ENCODE measurements at regions not wholly inside any gene's neighbourhood (a gene's known extent, or its start where the extent isn't known, plus 50 kb on each side); places are given as distances from the start of the nearest gene placed in this dataset.
"Not testable (repeated sequence)": the region's sequence is repeated elsewhere in the genome, so short reads cannot be mapped to it uniquely, and the experiment has no call there.

GRCh38 chr9:41043433-41043832 lies 85.0 kb downstream of the FOXD4L6 start:
- no CpG with 5 or more reads among the region's 1 CpG for WGBS, 5 donors
- H3K4me3 ChIP-seq; intact Hi-C loops (cut with DNase I; ENCODE audit: low total_unique reads); H3K27ac ChIP-seq; H3K36me3 ChIP-seq; H3K9me3 ChIP-seq; H3K27me3 ChIP-seq (replicated peaks in 1 of 7); DNase-seq; H3K4me1 ChIP-seq: not testable (repeated sequence)

GRCh38 chr9:41042111-41042510 lies 86.4 kb downstream of the FOXD4L6 start:
- intact Hi-C loops (cut with DNase I; ENCODE audit: low total_unique reads); H3K27me3 ChIP-seq (replicated peaks in 1 of 7); H3K9me3 ChIP-seq; DNase-seq; H3K4me1 ChIP-seq; H3K4me3 ChIP-seq; H3K27ac ChIP-seq: not testable (repeated sequence)
- peaks cover 0 to 19% (median 0%) of the 10 kb centered on the region in 6 donors for H3K36me3 ChIP-seq
- 51 to 74% (median 74%) methylated on average over 4 of the region's 4 CpGs for WGBS, 5 donors

GRCh38 chr9:41040705-41041342 lies 87.7 kb downstream of the FOXD4L6 start:
- intact Hi-C loops (cut with DNase I; ENCODE audit: low total_unique reads); DNase-seq: not testable (repeated sequence)

GRCh38 chr9:41035276-41035675 lies 93.2 kb downstream of the FOXD4L6 start:
- H3K27me3 ChIP-seq (replicated peaks in 1 of 7); H3K4me1 ChIP-seq; H3K4me3 ChIP-seq; DNase-seq; H3K27ac ChIP-seq; intact Hi-C loops (cut with DNase I; ENCODE audit: low total_unique reads); H3K9me3 ChIP-seq: not testable (repeated sequence)
- peaks cover 0 to 38% (median 2%) of the 10 kb centered on the region in 6 donors for H3K36me3 ChIP-seq
- WGBS, 5 donors = 85 to 100% (median 86%) methylated on average over 1 of the region's 1 CpG

More at GRCh38 chr9:41040705-41041342, 87.7 kb downstream of the FOXD4L6 start:
- not testable (repeated sequence) for H3K9me3 ChIP-seq; H3K4me3 ChIP-seq; H3K27me3 ChIP-seq (replicated peaks in 1 of 7); H3K4me1 ChIP-seq; H3K27ac ChIP-seq
- H3K36me3 ChIP-seq = peaks cover 0 to 19% (median 0%) of the 10 kb centered on the region in 6 donors

- H3K4me1 ChIP-seq; H3K9me3 ChIP-seq; DNase-seq; intact Hi-C loops (cut with DNase I; ENCODE audit: low total_unique reads); H3K4me3 ChIP-seq; H3K27me3 ChIP-seq (replicated peaks in 1 of 7); H3K27ac ChIP-seq: not testable (repeated sequence)
- H3K36me3 ChIP-seq = peaks cover 0 to 41% (median 2%) of the 10 kb centered on the region in 6 donors
- 65 to 100% (median 92%) methylated on average over 1 of the region's 1 CpG for WGBS, 5 donors
Measured at GRCh38 chr9:41034699-41035197, 93.7 kb downstream of the FOXD4L6 start.

GRCh38 chr9:41033877-41034276 lies 94.6 kb downstream of the FOXD4L6 start:
- H3K27ac ChIP-seq; H3K9me3 ChIP-seq; intact Hi-C loops (cut with DNase I; ENCODE audit: low total_unique reads); H3K4me3 ChIP-seq; DNase-seq; H3K4me1 ChIP-seq; H3K27me3 ChIP-seq (replicated peaks in 1 of 7): not testable (repeated sequence)
- H3K36me3 ChIP-seq = peaks cover 0 to 35% (median 2%) of the 10 kb centered on the region in 6 donors
- WGBS, 5 donors = 86 to 94% (median 91%) methylated on average over 4 of the region's 4 CpGs

- WGBS, 5 donors = 82 to 89% (median 87%) methylated on average over 3 of the region's 3 CpGs
- H3K27me3 ChIP-seq (replicated peaks in 1 of 7); H3K4me3 ChIP-seq; H3K9me3 ChIP-seq; H3K27ac ChIP-seq; H3K4me1 ChIP-seq; intact Hi-C loops (cut with DNase I; ENCODE audit: low total_unique reads); DNase-seq: not testable (repeated sequence)
- H3K36me3 ChIP-seq = peaks cover 0 to 36% (median 2%) of the 10 kb centered on the region in 6 donors
Measured at GRCh38 chr9:41033360-41033759, 95.1 kb downstream of the FOXD4L6 start.

GRCh38 chr9:41026912-41027676 lies 101.4 kb downstream of the FOXD4L6 start:
- H3K4me3 ChIP-seq; H3K9me3 ChIP-seq; H3K4me1 ChIP-seq; DNase-seq; H3K27me3 ChIP-seq (replicated peaks in 1 of 7); intact Hi-C loops (cut with DNase I; ENCODE audit: low total_unique reads); H3K27ac ChIP-seq: not testable (repeated sequence)
- peaks cover 0 to 21% (median 0%) of the 10 kb centered on the region in 6 donors for H3K36me3 ChIP-seq
- WGBS, 5 donors = 86 to 92% (median 91%) methylated on average over 6 of the region's 6 CpGs

GRCh38 chr9:41022365-41022764 lies 106.1 kb downstream of the FOXD4L6 start:
- H3K4me1 ChIP-seq; intact Hi-C loops (cut with DNase I; ENCODE audit: low total_unique reads); H3K27ac ChIP-seq; H3K27me3 ChIP-seq (replicated peaks in 1 of 7); H3K9me3 ChIP-seq; H3K4me3 ChIP-seq; DNase-seq: not testable (repeated sequence)
- peaks cover 0 to 27% (median 0%) of the 10 kb centered on the region in 6 donors for H3K36me3 ChIP-seq
- 88 to 98% (median 95%) methylated on average over 1 to 4 of the region's 4 CpGs for WGBS, 5 donors

- H3K4me3 ChIP-seq; intact Hi-C loops (cut with DNase I; ENCODE audit: low total_unique reads); H3K27me3 ChIP-seq (replicated peaks in 1 of 7); DNase-seq; H3K27ac ChIP-seq; H3K4me1 ChIP-seq; H3K9me3 ChIP-seq: not testable (repeated sequence)
- H3K36me3 ChIP-seq = peaks cover 0 to 40% (median 6%) of the 10 kb centered on the region in 6 donors
- 81 to 94% (median 89%) methylated on average over 1 of the region's 1 CpG for WGBS, 5 donors
Measured at GRCh38 chr9:41019858-41020562, 108.5 kb downstream of the FOXD4L6 start.

Measured in spleen (tissue), 11 donors.